ENCODE measurements at regions not wholly inside any gene's neighbourhood (a gene's known extent, or its start where the extent isn't known, plus 50 kb on each side); places are given as distances from the start of the nearest gene placed in this dataset.
"Not testable (repeated sequence)": the region's sequence is repeated elsewhere in the genome, so short reads cannot be mapped to it uniquely, and the experiment has no call there.

DNA sequence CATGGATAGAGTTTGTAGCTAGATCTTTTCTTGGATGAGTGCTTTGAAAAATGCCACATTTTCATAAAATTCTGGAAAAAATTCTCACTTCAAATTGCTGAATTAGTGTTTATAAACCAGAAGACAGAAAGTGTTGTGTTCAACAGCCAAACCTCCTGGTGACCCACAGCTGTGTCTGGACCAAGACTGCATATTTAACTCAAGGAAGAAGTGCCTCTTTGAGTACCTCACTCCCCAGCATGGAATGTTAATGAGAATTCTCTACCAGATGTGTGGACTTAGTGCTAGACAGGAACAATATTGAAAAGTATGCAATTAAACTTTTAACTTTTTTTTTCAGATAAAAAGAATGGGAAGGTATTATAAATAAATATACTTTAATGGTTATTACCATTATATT, 609.3 kb downstream of the COL12A1 start:
- no peak for DNase-seq
- no peak overlapping the region for H3K4me2 ChIP-seq (ENCODE audit: low read length)
- H3F3A ChIP-seq (ENCODE audit: low read length, unreplicated experiment): peaks cover 4% of the 10 kb centered on the region
- no peaks in the 10 kb centered on the region for H3K9me3 ChIP-seq (ENCODE audit: low read length)
- intact Hi-C loops (cut with micrococcal nuclease): no loop called here
- no TSS peak for BruUV-seq (replicated peaks)
- H3K27me3 ChIP-seq (ENCODE audit: low read length): no peaks in the 10 kb centered on the region
- no peak overlapping the region for H3K9ac ChIP-seq (ENCODE audit: low read length)
- H3K4me1 ChIP-seq (ENCODE audit: insufficient read depth, low read length): peaks cover 25% of the 10 kb centered on the region
- TF ChIP-seq EZH2phosphoT487 (IDR thresholded peaks at IDR 0.05; ENCODE audit: borderline replicate concordance, low read length) (no peak), EZH2 (IDR thresholded peaks at IDR 0.05; ENCODE audit: low read length, unreplicated experiment) (no peak)
- TF ChIP-seq, protein P1, sequence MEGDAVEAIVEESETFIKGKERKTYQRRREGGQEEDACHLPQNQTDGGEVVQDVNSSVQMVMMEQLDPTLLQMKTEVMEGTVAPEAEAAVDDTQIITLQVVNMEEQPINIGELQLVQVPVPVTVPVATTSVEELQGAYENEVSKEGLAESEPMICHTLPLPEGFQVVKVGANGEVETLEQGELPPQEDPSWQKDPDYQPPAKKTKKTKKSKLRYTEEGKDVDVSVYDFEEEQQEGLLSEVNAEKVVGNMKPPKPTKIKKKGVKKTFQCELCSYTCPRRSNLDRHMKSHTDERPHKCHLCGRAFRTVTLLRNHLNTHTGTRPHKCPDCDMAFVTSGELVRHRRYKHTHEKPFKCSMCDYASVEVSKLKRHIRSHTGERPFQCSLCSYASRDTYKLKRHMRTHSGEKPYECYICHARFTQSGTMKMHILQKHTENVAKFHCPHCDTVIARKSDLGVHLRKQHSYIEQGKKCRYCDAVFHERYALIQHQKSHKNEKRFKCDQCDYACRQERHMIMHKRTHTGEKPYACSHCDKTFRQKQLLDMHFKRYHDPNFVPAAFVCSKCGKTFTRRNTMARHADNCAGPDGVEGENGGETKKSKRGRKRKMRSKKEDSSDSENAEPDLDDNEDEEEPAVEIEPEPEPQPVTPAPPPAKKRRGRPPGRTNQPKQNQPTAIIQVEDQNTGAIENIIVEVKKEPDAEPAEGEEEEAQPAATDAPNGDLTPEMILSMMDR (conservative IDR thresholded peaks at IDR 0.05; ENCODE audit: low read depth, low read length): no peak
- no peaks in the 10 kb centered on the region for H3K79me2 ChIP-seq (ENCODE audit: low read length)
- H3K9me2 ChIP-seq (replicated peaks; ENCODE audit: low read length): no peaks in the 10 kb centered on the region
- no peak overlapping the region for H3K4me3 ChIP-seq (ENCODE audit: low read length)
- H3K27ac ChIP-seq (ENCODE audit: low read length): no peak overlapping the region
- CTCF ChIA-PET: no interaction called here
- no peaks in the 10 kb centered on the region for H4K20me1 ChIP-seq (ENCODE audit: low read length)
- no peak for ATAC-seq
- POLR2A ChIA-PET (ENCODE audit: unreplicated experiment): no interaction called here
- H2AFZ ChIP-seq (ENCODE audit: low read length): no peak overlapping the region
- H3K36me3 ChIP-seq (ENCODE audit: low read depth, low read length): no peaks in the 10 kb centered on the region

GRCh38 chr6:74594350-74594749, 611.5 kb downstream of the COL12A1 start:
- intact Hi-C loops (cut with micrococcal nuclease); BruUV-seq (replicated peaks); DNase-seq; H2AFZ ChIP-seq (ENCODE audit: low read length); H3K9me2 ChIP-seq (replicated peaks; ENCODE audit: low read length); H3K9ac ChIP-seq (ENCODE audit: low read length); ATAC-seq; H3F3A ChIP-seq (ENCODE audit: low read length, unreplicated experiment); H3K9me3 ChIP-seq (ENCODE audit: low read length); H3K4me3 ChIP-seq (ENCODE audit: low read length); H4K20me1 ChIP-seq (ENCODE audit: low read length); H3K27me3 ChIP-seq (ENCODE audit: low read length); H3K4me2 ChIP-seq (ENCODE audit: low read length); H3K27ac ChIP-seq (ENCODE audit: low read length); H3K36me3 ChIP-seq (ENCODE audit: low read depth, low read length); POLR2A ChIA-PET (ENCODE audit: unreplicated experiment); H3K79me2 ChIP-seq (ENCODE audit: low read length): not testable (repeated sequence)
- CTCF ChIA-PET: interaction anchor here (0.7 kb wide), 1 partner anchor 29 kb away, joined by 3 read pairs; no protein-coding TSS in a partner anchor
- peaks cover 22% of the 10 kb centered on the region for H3K4me1 ChIP-seq (ENCODE audit: insufficient read depth, low read length)

- no peak overlapping the region for H3K9ac ChIP-seq (ENCODE audit: low read length)
- H3K4me1 ChIP-seq (ENCODE audit: insufficient read depth, low read length): no peaks in the 10 kb centered on the region
- no peaks in the 10 kb centered on the region for H3K36me3 ChIP-seq (ENCODE audit: low read depth, low read length)
- ATAC-seq: no peak
- H3K4me3 ChIP-seq (ENCODE audit: low read length): no peak overlapping the region
- no peak overlapping the region for H3K27ac ChIP-seq (ENCODE audit: low read length)
- ChIA-PET POLR2A (ENCODE audit: unreplicated experiment) (no interaction called here), CTCF (no interaction called here)
- no peaks in the 10 kb centered on the region for H3K9me2 ChIP-seq (replicated peaks; ENCODE audit: low read length)
- BruUV-seq (replicated peaks): no TSS peak
- no peak for DNase-seq
- TF ChIP-seq, protein P1 (conservative IDR thresholded peaks at IDR 0.05; ENCODE audit: low read depth, low read length): no peak
- H4K20me1 ChIP-seq (ENCODE audit: low read length): no peaks in the 10 kb centered on the region
- H3K4me2 ChIP-seq (ENCODE audit: low read length): no peak overlapping the region
- no peaks in the 10 kb centered on the region for H3K79me2 ChIP-seq (ENCODE audit: low read length)
- H2AFZ ChIP-seq (ENCODE audit: low read length): no peak overlapping the region
- H3F3A ChIP-seq (ENCODE audit: low read length, unreplicated experiment): no peaks in the 10 kb centered on the region
- H3K9me3 ChIP-seq (ENCODE audit: low read length): no peaks in the 10 kb centered on the region
- intact Hi-C loops (cut with micrococcal nuclease): no loop called here
- no peaks in the 10 kb centered on the region for H3K27me3 ChIP-seq (ENCODE audit: low read length)
Observed at GRCh38 chr6:74588094-74588832, 617.6 kb downstream of the COL12A1 start.
